ENCODE measurements at regions not wholly inside any gene's neighbourhood (a gene's known extent, or its start where the extent isn't known, plus 50 kb on each side); places are given as distances from the start of the nearest gene placed in this dataset.
"Not testable (repeated sequence)": the region's sequence is repeated elsewhere in the genome, so short reads cannot be mapped to it uniquely, and the experiment has no call there.

DNA sequence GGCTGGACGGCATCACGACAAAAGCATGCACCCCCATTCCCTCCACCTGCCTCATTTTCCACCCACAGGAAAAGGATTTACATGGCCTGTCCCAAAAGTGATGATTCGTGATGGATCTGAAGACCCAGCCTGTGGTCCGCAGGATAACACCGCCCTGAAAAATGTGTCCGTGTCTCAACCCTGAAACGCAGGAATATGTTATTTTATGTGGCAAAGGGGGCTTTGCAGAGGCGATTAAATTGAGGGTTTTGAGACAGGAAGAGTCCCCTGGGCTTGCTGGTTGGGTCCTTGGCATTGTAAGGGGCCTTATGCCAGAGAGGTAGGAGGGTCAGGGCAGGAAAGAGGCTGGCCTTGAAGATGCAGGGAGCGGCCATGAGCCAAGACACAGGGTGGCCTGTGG is 80.2 kb upstream of the PPP2R2D start:
- Histone ChIP-seq H3K27me3 (ENCODE audit: control insufficient read depth, insufficient read depth, low read length) (no peaks in the 10 kb centered on the region), H3K4me3 (ENCODE audit: low read depth, low read length) (no peak overlapping the region), H3K36me3 (ENCODE audit: control insufficient read depth, insufficient read depth, low read length) (no peaks in the 10 kb centered on the region)
- TF ChIP-seq CTCF (IDR thresholded peaks at IDR 0.05; ENCODE audit: insufficient read depth, low read length, severe bottlenecking): no peak
- FAIRE-seq: no peak
- DNase-seq (ENCODE audit: low read depth): no peak

- DNase-seq (ENCODE audit: low read depth): no peak
- H3K36me3 ChIP-seq (ENCODE audit: control insufficient read depth, insufficient read depth, low read length): no peaks in the 10 kb centered on the region
- no peak for FAIRE-seq
- TF ChIP-seq CTCF (IDR thresholded peaks at IDR 0.05; ENCODE audit: insufficient read depth, low read length, severe bottlenecking): no peak
- H3K27me3 ChIP-seq (ENCODE audit: control insufficient read depth, insufficient read depth, low read length): no peaks in the 10 kb centered on the region
- no peak overlapping the region for H3K4me3 ChIP-seq (ENCODE audit: low read depth, low read length)
Observed at GRCh38 chr10:131821378-131822012, 79.3 kb upstream of the PPP2R2D start.

- Histone ChIP-seq H3K36me3 (ENCODE audit: control insufficient read depth, insufficient read depth, low read length) (no peaks in the 10 kb centered on the region), H3K27me3 (ENCODE audit: control insufficient read depth, insufficient read depth, low read length) (no peaks in the 10 kb centered on the region), H3K4me3 (ENCODE audit: low read depth, low read length) (no peak overlapping the region)
- FAIRE-seq (no peak), DNase-seq (ENCODE audit: low read depth) (no peak)
- no peak for TF ChIP-seq CTCF (IDR thresholded peaks at IDR 0.05; ENCODE audit: insufficient read depth, low read length, severe bottlenecking)
Observed at GRCh38 chr10:131822013-131822691, 78.7 kb upstream of the PPP2R2D start.

DNA sequence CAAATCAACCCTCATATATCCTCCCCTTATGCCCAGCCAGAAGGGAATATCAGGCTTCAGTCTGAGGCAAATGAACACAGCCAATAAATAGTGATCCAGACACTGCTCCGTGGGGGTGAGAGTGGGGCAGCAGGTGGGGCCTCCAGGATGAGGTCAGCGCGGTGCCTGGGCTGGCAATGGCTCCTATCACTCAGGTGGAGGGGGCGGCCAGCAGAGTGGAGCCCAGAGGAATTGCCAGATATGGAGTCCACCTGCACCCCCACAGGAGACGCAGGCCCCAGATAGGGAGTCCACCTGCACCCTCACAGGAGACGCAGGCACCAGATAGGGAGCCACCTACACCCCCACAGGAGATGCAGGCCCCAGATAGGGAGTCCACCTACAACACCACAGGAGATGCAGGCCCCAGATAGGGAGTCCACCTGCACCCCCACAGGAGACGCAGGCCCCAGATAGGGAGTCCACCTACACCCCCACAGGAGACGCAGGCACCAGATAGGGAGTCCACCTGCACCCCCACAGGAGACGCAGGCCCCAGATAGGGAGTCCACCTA is 78.0 kb upstream of the PPP2R2D start:
- FAIRE-seq (no peak), DNase-seq (ENCODE audit: low read depth) (no peak)
- Histone ChIP-seq H3K36me3 (ENCODE audit: control insufficient read depth, insufficient read depth, low read length) (no peaks in the 10 kb centered on the region), H3K4me3 (ENCODE audit: low read depth, low read length) (no peak overlapping the region), H3K27me3 (ENCODE audit: control insufficient read depth, insufficient read depth, low read length) (no peaks in the 10 kb centered on the region)
- no peak for TF ChIP-seq CTCF (IDR thresholded peaks at IDR 0.05; ENCODE audit: insufficient read depth, low read length, severe bottlenecking)

- DNase-seq (ENCODE audit: low read depth); H3K4me3 ChIP-seq (ENCODE audit: low read depth, low read length); FAIRE-seq; H3K36me3 ChIP-seq (ENCODE audit: control insufficient read depth, insufficient read depth, low read length); H3K27me3 ChIP-seq (ENCODE audit: control insufficient read depth, insufficient read depth, low read length): not testable (repeated sequence)
Observed at GRCh38 chr10:131823601-131824099, 77.2 kb upstream of the PPP2R2D start.

DNA sequence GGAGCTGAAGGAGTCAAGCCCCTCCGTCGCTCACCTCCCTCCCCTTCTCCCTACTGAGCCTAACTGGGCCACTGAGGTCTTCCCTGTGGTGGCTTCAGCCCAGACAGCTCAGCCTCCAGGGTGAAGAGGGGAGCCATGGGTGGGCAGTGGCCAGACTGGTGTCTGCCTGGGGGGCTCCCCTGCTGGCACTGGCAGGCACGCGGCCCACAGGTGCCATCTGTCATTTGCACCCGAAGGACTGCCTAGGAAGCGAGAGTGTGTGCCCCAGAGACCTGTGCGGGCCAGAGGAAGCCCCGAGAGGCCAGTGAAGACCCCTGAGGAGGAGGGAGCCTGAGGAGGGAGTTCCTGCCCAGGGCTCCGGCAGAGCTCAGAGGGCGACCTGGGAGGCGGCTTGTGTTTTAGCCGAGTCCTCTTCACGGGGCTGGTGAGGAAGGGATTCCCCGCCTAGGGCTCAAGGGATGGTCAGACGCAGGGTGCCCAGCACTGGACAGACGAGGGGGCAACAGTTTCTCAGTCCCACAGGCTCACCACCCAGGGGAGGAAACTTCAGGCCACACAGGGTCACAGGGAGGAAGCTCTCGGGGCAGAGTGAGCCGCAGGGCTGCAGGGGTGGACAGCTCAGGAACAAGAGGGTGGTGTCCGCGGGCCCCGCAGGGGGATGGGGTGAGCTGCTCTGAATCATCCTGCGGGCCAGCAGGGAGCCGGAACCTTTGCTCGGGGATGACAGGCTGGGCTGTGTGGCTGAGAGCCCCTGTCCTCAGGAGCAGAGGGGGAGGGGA is 76.2 kb upstream of the PPP2R2D start:
- no peak for DNase-seq (ENCODE audit: low read depth)
- no peaks in the 10 kb centered on the region for H3K36me3 ChIP-seq (ENCODE audit: control insufficient read depth, insufficient read depth, low read length)
- H3K27me3 ChIP-seq (ENCODE audit: control insufficient read depth, insufficient read depth, low read length): no peaks in the 10 kb centered on the region
- no peak overlapping the region for H3K4me3 ChIP-seq (ENCODE audit: low read depth, low read length)
- no peak for FAIRE-seq
- no peak for TF ChIP-seq CTCF (IDR thresholded peaks at IDR 0.05; ENCODE audit: insufficient read depth, low read length, severe bottlenecking)

Data from bronchial epithelial cell (primary cell).